NB4 (cell line): ENCODE measurements at regions not wholly inside any gene's neighbourhood (a gene's known extent, or its start where the extent isn't known, plus 50 kb on each side); places are given as distances from the start of the nearest gene placed in this dataset.

Experiments
- MYC ChIP-seq: IDR thresholded peaks from 2 replicates; pipeline ENCODE4 v1.6.1; 2011; ENCODE audit warnings: low read depth, low read length
- TF ChIP-seq, protein P1 (sequence below): IDR thresholded peaks from one replicate; pipeline ENCODE4 v1.5.1; 2012; ENCODE audit warnings: low read depth, low read length
- TF ChIP-seq, protein P2 (sequence below): IDR thresholded peaks from 2 replicates; pipeline ENCODE4 v1.6.1; 2011; ENCODE audit warnings: low read depth, low read length

DNA sequence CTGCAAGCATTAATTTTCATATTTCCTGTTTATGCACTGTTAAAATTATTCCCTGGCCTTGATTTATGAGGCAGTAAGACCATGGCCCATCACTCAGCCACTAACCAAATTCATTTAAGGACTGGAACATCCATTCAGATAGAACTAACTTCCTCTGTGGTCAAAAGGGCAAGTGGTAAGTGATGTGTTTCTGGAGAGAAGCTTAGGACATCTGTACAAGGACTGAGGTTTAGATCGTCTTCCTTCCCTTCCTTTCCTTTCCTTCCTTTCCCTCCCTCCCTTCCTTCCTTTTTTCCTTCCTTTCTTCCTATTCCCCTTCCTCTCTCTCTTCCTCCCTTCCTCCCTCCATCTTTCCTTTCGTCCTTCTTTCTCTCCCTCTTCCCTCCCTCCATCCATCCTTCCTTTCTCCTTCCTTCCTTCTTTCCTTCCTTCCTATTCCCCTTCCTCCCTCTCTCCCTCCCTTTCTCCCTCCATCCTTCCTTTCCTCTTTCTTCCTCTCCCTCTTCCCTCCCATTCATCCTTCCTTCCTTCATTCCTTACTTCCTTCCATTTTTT lies 1019.4 kb downstream of the TYW1 start:
- TF ChIP-seq, protein P1, sequence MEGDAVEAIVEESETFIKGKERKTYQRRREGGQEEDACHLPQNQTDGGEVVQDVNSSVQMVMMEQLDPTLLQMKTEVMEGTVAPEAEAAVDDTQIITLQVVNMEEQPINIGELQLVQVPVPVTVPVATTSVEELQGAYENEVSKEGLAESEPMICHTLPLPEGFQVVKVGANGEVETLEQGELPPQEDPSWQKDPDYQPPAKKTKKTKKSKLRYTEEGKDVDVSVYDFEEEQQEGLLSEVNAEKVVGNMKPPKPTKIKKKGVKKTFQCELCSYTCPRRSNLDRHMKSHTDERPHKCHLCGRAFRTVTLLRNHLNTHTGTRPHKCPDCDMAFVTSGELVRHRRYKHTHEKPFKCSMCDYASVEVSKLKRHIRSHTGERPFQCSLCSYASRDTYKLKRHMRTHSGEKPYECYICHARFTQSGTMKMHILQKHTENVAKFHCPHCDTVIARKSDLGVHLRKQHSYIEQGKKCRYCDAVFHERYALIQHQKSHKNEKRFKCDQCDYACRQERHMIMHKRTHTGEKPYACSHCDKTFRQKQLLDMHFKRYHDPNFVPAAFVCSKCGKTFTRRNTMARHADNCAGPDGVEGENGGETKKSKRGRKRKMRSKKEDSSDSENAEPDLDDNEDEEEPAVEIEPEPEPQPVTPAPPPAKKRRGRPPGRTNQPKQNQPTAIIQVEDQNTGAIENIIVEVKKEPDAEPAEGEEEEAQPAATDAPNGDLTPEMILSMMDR = no peak
- TF ChIP-seq, protein P2, sequence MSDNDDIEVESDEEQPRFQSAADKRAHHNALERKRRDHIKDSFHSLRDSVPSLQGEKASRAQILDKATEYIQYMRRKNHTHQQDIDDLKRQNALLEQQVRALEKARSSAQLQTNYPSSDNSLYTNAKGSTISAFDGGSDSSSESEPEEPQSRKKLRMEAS = no peak
- TF ChIP-seq MYC = no peak
